NCI-H2107 treated with DMSO at 0.1 percent for 48 hours (cell line): ENCODE measurements at regions not wholly inside any gene's neighbourhood (a gene's known extent, or its start where the extent isn't known, plus 50 kb on each side); places are given as distances from the start of the nearest gene placed in this dataset.

Experiments
- DNase-seq: peaks from one replicate; lab custom pipeline; 2025; ENCODE audit not compliant: unreplicated experiment; lab: John Stamatoyannopoulos, UW

- DNase-seq = no peak
Measured at GRCh38 chr1:169003864-169004516, 102.5 kb upstream of the ATP1B1 start.

GRCh38 chr1:169005776-169006175 lies 100.7 kb upstream of the ATP1B1 start:
- no peak for DNase-seq

GRCh38 chr1:169009666-169010065 lies 96.8 kb upstream of the ATP1B1 start:
- no peak for DNase-seq

DNA sequence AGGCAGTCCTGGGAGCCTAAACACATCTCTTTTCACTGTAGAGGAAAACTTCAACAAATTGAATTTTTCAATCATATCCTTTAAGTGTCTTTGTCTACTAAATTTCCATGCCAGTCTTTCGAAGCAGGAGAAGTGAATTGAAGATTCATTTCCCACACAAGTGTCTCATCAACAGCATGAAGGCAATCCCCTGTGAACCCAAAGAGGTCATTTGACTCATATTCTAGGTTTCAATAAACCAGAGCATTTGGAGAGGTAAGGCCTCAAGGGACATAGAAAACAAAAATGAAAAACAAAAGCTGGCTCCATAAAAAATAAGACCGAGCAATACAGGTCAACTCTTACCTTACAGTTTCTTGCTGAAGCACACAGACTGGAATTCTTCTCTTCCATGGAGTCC lies 94.1 kb upstream of the ATP1B1 start:
- no peak for DNase-seq

GRCh38 chr1:169013821-169014220 lies 92.7 kb upstream of the ATP1B1 start:
- DNase-seq = no peak

DNA sequence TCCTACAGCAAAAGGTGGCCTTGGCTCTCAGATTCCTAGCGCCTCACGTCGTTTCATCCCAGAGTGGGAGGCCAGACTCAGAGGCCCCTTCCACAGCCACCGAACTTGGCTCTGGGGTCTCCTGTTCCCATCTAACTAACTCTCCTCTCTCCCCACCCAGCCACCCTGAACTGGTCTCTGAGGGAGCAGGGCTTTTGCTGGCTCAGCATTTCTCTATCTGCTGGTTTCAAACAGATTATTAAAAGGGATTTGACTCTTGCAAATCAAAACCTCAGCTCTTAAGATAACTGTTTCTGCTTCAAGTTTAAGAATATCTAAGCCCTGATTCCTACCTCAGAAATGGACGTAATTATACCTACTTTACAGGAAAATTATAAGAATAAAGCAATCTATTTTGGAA lies 91.0 kb upstream of the ATP1B1 start:
- DNase-seq = no peak

DNA sequence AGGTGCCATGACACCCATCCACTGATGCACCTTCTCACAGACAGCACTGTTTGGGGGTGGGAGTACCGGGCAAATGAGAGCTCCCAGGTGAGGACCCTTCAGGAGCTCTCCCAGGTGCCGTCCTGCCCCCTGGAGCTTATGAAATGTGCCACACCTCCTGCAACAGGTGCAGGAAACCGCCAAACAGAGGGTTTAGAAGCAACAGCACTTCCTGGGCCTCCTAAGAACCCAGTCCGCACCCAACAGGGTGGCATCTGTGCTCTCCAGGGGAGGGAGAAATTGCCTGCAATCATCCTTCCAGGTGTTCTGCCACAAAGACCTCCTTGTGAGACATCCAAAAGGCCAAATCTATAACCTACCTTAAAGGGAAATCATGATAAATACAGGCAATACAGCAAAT lies 87.7 kb upstream of the ATP1B1 start:
- peak; percentile 49 for DNase-seq

DNA sequence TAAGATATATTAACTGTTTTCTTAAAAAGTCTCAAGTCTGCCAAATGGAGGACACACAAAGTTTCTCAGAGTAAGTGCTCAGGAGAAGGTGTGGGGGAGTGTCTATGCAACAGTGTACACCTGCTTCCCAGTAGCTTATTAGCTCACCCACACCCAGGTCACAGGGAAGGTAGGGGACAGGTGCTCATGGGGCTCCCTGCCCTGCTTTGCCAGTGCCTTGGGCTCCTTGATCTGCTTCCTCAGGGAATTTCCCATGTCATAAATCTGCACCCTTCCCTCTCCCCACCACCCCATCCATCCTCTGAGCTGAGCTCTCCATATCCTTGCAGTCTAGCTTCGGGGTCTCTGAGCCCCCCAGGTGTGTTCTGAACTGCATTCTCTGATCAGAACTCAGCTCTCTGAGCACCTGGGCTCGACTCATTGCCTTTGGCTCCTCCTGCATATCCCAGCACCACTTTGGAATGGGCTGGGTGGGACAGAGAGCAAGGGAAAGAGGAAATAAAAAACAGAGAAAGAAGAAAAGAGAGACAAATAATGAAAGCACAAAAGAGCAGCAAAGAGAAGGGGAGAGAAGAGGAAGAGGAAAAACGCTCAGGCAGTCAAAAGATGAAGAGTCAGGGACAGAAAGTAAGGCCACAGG lies 87.0 kb upstream of the ATP1B1 start:
- DNase-seq = peak; percentile 47

DNA sequence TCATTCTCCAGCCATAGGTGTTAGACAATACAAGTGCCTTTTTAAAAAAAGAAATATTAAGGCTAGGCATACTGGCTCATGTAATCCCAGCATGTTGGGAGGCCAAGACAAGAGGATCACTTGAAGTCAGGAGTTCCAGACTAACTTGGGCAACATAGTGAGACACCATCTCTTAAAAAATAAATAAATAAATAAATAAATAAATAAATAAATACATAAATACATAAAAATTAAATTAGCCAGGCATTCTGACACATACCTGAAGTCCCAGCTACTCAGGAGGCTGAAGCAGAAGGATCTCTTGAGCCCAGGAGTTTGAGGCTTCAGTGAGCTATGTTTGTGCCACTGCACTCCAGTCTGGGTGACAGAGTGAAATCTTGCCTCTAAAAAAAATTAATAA lies 85.8 kb upstream of the ATP1B1 start:
- DNase-seq = no peak

- DNase-seq = no peak
Measured at GRCh38 chr1:169022648-169023047, 83.8 kb upstream of the ATP1B1 start.

GRCh38 chr1:169024255-169024654 lies 82.2 kb upstream of the ATP1B1 start:
- DNase-seq = no peak

- DNase-seq = no peak
Measured at GRCh38 chr1:169024800-169025271, 81.7 kb upstream of the ATP1B1 start.

DNA sequence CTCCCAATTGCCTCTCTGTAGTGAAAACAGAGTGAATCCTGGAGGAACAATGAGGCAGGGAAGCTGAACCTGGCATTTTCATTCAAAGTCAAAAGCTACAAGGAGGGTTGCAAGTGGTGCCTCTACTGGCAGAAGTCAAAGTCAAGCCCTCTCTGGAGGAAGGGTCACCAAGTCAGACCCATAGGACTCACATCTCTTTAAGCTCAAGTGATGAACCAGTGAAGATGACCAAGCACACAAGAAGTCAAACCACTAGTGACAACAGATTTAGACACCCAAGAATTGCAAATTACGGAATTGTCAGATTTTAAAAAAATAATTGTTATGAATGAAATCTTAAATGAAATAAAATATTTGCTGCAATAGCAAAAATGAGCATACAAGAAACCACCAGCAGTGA lies 81.1 kb upstream of the ATP1B1 start:
- DNase-seq = no peak

GRCh38 chr1:169027607-169028320 lies 78.7 kb upstream of the ATP1B1 start:
- no peak for DNase-seq

- DNase-seq = no peak
Measured at GRCh38 chr1:169031566-169032224, 74.8 kb upstream of the ATP1B1 start.

DNA sequence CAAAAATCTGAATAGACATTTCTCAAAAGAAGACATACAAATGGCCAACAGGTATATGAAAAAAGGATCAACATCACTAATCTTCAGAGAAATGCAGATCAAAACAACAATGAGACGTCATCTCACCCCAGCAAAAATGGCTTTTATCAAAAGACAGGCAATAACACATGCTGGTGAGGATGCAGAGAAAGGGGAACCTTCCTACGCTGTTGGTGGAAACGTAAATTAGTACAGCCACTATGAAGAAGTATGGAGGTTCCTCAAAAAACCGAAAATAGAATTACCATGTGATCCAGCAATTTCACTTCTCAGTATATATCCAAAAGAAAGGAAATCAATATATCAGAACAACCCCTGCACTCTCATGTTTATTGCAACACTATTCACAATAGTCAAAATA lies 65.1 kb upstream of the ATP1B1 start:
- no peak for DNase-seq

DNA sequence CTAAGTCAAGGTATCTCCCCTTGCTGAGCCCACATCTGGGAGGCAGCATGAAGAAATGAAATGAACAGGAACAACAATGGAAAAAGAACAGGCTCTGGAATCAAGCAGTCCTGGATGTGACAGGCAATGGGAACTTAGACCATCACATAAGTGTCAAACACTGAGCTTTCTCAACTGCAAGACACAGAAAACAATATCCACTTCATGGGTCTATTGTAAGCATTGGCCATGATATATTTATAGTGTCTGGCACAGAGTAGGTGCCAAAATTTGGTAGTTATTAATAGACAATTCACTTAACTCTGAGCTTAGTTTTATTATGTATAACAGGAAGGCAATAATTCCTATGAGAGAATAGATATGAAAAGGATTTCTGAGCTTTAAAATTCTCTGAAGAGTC lies 64.1 kb upstream of the ATP1B1 start:
- DNase-seq = no peak

DNA sequence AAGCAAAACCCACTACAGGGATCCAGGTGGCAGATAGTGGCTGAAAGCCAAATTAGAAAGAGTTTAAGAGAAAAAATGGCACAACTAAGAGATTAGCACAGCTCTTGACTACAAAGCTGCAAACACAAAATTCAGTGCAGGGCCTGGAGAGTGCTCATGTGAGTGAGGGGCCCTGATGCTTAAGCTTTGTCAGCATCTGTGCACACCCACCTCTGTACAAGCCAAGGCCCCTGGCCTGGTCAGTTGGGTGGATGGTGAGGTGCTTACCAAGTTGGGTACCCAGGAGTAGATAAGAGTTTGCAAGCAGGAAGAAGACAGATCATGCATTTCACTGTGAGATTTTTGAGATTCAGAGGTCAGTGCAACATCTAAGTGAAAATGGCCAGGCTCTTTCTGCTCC lies 62.7 kb upstream of the ATP1B1 start:
- DNase-seq = no peak

DNA sequence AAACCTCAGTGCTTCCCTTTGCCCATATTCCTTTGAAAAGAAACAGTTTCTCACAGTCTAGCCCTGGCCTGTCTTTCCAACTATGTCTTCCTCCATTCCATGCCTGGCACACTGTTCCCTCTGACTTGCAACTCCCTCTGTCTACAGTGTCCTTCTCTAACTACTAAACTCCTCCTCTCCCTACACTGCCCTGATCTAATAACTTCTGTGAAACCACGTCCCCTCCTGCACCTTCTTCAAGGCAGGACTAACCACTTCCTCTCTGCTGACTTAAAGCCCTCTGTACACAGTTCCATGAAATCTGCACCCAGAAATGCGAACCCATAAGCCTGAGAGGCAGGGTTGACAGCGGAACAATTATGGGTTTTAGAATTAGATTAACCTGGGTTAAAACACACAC lies 62.2 kb upstream of the ATP1B1 start:
- DNase-seq = no peak

DNA sequence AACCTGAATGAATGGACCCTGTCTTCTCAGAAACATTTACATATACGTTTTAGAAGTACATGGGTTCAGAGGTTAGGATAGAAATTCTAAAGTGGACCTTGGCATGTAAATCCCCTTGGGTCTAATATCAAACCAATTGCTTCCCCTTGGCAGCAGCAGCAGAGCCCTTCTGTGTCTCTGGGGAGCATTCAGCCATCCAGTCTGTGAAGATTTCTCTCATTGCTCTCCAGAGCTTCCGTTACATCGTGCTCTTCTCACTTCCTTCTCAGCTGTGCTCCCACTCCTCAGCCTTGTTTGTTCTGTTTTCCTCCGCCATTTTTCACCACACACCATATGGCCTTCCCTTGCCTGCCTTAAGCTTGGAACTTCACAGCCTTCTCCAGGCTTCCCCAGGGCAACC lies 61.5 kb upstream of the ATP1B1 start:
- no peak for DNase-seq

DNA sequence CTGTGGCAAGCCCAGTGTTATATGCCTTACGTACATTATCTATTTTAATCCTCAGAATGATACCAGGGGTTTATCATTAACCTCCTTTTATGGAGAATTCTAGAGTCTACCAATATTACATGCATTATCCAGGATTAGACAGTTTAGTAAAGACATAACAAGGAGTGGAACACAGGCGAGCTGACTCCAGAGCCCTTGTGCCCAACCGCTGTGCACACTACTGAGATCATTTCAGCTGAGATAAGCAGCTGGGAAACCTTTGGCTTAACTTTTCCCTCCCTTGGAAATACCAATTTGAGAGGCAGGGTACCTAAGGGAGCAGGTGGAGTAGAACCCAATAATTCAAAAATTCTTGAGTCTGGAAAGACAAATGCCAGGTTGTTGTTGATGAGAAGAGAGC lies 59.8 kb upstream of the ATP1B1 start:
- no peak for DNase-seq

DNA sequence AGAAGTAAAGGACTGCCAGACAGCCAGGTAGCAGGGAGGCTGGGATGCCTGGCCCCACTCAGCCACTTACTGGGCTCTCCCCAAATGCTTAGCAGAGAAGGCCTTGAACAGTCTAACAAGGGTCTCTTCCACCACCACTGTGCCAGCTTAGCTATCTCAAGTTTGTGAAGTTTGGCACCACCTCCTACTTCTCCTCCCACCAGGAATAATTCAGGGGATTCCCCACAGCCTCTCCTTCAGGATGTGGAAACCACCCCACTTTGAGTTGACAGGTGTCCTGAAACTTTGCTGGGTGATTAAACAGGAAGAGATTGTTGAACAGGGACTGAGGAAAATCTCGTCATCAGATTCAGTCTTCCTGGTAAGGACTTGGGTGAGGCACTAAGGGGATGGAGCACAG lies 59.4 kb upstream of the ATP1B1 start:
- DNase-seq = no peak
